ENCODE measurements at regions not wholly inside any gene's neighbourhood (a gene's known extent, or its start where the extent isn't known, plus 50 kb on each side); places are given as distances from the start of the nearest gene placed in this dataset.

DNA sequence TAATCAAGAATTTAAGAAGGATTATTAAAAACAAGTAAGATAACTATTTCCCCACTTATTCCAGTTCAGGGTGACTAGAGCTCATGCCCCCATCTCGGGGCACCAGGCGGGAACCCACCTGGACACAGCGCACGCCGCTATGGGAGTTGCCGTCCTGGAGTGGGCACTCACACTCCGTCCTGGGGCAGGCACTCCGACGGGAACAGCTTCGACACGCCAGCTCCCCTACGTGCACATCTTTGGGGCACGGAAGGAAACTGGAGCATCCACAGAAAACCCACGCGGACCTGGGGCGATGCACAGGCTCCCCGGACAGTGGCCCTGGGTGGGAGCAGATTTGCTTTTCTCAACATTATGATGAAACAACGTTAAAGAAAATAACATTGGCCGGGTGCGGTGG is 52.0 kb upstream of the GATA5 start:
- no peak for DNase-seq (ENCODE audit: low read depth in 2 of 3, low spot score in 2 of 3)

DNA sequence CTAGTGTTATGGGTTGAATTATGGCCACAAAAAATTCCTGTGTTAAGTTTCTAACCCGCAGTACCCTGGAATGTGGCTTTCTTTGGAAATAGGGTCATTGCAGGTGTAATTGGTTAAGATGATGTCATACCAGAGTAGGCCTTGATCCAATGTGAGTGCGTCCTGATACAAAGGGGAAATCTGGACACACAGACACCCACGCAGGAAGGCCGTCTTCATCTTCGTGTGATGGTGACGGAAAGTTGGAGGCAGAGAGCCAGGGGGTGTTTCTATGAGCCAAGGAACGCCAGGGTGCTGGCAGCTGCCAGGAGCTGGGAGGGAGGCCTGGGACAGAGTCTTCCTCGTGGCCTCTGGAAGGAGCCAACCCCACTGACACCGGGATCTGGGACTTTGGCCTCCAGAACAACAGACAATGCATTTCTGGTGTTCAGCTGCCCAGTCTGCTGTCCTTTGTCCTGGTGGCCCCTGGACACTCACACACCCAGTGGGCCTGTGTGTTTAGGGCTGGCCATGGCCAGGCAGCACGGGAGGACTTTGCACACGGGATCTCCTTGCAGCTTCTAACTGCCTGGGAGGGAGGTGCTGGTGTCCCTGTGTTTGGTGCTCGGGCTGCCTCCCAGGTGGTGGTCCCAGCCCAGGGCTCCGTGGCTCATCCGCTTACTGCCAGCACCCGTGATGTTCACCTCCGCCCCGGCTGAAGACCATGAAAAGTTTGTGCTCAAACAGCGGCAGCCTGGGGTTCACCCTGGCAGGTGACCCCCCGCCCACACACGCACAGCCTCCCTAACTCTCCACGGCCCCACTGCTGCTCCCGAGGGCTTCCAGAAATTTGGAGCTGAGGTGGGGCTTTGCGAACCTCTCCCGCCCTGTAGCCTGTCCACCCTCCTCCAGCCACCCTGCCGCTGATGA is 53.4 kb upstream of the GATA5 start:
- DNase-seq (ENCODE audit: low read depth in 2 of 3, low spot score in 2 of 3), result no peak

DNA sequence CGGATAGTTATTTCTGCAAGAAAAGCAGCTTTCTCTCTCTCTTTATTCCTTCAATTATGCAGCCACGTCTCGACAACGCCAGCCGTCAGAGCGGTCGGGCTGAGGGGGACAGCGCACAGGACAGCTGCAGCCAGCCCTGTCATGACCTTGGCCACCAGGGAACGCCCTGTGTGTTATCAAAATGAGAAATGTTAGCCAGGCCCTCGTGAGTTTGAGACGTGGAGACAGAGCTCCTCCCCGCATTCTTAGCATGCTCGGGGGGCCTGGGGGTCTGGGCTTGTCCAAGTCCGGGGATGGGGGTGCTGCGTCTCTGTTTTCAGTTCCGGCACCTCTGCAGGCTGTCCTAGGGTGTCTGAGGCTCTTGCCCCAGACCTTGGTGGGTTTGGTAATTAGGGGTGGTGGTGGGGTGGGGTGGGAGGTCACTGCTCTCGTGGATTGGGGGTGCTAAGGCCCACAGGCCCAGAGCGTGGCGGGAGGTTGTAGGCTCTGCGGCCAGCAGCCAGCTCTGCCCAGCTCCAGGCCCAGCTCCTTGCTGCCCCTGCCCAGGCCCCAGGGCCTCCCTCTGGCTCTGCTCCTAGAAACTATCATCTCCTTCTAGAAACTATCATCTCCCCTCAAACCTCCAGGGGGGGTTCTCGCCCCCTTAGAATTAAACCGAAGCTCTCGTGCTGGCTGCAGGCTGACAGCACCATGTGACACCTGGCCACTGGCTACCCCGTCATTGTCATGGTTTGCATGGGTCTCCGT is 54.3 kb upstream of the GATA5 start:
- no peak for DNase-seq (ENCODE audit: low read depth in 2 of 3, low spot score in 2 of 3)

DNA sequence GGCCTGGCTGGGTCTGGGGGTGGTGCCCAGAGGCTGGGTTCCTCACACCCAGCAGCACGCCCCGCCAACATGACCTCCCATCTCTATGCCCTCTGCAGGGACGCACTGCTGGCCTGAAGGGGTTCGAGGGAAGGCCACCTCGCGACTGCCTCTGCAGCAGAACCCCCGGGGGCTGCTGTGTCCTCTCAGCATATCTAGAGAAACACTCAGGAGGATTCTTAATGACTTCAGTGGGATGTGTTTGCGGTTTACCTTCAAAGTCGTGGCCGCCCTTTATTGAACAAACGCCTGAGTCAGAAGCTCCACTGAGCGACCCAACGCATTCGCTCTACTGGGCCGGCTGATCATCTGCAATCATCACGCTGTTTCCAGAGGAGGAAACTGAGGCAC is 54.8 kb upstream of the GATA5 start:
- no peak for DNase-seq (ENCODE audit: low read depth in 2 of 3, low spot score in 2 of 3)

DNA sequence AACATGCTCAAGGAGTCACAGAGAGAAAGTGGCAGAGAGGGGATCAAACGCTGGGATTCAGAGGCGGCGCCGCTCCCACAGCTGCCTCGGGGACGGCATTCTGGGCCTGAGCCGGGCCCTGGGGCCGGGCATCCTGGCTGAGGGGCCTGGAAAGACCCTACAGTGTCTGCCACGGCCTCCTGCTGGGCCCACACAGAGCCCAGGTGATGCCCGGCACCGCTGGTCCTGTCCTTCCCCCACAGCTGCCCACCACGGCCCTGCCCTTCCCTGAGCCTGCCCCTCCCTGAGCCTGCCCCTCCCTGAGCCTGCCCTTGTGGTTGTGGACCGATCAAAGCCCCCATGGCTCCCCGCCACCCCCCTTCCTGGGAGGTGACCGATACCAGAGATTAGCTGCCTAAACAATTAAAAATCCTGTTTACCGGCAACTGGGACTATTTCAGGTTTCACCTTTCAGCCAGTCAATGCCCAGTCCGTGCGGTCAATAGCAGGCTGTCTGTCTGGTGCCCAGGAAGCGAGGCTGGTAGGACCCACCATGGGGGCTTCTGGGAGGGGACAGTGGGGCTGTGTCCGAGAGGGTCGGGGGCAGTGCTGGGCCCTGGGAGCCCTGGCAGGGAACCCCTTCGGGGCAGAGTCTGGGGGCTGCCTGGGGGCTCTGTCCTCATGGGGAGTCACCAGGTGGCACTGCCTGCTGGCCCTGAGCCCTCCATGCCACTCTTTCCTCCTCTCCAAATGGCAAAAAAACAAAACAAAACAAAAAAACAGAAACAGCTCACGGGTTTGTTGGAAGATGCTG is 55.4 kb upstream of the GATA5 start:
- DNase-seq (ENCODE audit: low read depth in 2 of 3, low spot score in 2 of 3), result no peak

DNA sequence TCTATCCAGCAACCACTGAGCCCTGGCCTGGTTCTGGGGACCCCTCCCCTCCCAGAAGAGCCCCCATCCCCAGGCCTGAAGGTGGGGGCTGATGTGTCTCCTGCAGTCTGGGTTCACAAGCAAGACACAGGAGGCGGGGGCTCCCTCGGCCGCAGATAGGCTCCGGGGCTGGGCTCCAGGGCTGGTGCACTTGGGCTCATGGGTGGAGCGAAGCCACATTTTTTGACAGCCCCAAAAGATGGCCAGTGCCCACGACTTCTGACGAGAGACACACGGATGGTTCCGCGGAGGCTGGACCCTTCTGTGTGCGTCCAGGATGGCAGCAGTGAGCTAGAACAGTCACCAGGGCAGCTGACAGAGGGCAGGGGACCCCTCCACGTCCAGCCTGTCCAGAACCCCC is 57.1 kb upstream of the GATA5 start:
- DNase-seq (ENCODE audit: low read depth in 2 of 3, low spot score in 2 of 3), result no peak

DNA sequence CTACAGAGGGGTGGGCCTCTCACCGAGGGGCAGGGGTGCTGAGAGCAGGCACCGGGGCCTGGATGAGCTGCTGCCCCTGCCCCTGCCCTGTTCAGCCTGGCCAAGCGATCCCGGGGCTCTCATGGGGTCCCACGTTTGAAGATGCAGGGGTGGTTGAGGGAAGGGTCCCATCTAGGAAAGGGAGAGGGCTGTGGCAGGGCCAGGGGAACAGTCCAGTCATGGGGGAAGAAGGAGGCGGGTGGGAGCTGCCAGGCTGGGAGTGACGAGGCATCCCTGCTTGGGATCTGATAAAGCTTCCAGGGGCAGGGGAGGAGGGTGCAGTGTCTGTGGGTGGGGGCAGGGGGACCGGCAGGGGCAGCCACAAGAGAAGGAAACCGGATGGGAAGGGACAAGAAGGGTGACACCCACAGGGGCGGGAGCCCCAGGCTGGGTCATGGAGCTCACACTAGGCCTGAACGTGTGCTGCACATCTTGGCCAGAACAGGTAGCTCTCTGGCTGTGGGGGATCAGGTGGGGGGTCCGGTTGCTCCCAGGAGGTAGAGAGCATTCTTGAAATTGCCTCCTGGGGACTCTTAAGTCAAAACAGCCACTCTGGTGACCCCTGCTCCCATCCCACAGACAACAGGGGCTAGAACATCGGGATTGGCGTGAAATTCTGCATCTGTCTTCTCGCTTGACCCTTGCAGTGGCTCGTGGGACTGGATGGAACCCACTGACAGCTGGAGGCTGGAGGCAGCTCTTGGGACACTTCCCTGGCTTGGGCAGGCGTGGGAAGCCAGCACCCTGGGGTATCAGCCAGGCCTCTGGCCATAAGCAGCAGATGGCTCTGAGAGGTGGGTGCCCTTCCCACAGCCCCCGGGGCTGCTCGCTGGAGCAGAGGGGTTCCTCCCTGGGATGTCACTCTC is 58.0 kb upstream of the GATA5 start:
- peak in 1 of 3 donors; percentile 16 for DNase-seq (ENCODE audit: low read depth in 2 of 3, low spot score in 2 of 3)

DNA sequence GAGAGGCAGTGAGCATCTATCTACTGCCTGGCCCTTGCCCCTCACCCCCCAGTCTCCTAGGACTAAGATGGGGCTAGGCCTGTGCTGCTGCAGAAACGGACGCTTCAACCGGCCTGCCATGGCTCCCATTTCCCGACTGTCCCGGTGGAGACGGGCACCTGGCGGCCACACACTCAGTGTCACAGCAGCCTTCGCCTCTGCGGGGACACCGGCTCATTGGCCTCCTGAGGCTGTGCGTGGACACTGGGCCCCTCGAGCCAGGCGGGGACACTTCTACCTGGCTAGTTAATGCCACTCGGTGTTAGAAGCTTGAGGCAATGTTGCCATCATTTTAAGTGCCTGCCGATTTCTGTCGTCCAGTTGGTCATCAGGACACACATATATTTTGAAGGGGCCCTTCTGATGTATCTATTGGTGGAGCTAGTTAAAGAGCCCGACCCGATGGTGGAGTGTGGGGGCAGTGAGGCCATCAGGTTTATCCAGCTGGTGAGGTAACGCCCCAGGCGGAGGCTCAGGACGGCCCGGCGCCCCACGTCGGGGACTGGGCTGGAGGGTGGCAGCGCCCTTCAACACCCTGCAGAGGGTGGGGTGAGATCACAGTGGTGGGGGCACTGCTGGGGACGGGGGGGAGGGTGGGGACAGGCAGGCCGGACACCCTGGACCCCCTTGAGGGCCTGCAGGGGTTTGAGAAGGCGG is 58.9 kb upstream of the GATA5 start:
- no peak for DNase-seq (ENCODE audit: low read depth in 2 of 3, low spot score in 2 of 3)

DNA sequence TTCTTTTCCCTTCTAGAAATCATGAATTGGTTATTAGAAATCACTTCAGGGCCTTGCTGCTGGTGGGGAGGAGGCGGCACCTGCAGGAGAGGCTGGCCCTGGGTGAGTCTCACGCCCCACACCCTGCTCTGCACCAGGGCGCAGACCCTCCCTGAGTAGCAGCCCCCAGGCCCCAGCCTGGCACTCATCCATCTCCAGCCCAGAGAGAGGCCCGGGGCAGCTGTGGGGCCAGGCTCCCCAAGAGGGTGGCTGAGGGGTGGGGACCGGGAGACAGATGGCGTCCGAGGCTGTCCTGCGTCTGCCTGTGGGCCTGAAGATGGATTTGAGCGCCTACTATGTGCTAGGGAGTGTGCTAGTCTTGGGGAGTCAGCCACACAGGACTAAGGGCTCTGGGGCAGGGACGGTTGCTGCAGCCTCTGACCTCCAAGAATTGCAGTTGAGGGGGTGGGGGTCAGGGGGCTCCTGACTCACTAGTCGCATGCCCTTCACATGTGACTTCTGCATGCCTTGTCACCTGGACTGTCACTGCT is 59.6 kb upstream of the GATA5 start:
- no peak for DNase-seq (ENCODE audit: low read depth in 2 of 3, low spot score in 2 of 3)

DNA sequence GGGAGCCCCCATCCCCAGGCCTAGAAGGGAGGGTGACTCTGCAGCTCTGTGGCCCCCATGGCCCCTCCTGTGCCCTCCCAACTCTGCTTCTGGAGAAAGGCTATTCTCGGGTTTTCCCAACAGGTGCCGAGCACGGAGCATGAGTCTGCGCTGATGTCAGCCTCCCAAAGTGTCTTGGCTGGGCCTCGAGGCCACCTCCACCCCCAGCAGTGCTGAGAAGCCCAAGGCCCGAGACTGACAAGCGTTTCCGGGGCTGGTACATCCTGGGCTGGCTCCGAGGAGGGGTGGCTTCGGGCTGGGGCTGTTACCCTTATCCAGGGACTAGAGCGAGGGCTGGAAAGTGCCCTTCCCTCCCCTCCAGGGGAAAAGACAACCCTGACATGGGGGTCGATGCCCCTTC is 60.2 kb upstream of the GATA5 start:
- DNase-seq (ENCODE audit: low read depth in 2 of 3, low spot score in 2 of 3), result no peak

DNA sequence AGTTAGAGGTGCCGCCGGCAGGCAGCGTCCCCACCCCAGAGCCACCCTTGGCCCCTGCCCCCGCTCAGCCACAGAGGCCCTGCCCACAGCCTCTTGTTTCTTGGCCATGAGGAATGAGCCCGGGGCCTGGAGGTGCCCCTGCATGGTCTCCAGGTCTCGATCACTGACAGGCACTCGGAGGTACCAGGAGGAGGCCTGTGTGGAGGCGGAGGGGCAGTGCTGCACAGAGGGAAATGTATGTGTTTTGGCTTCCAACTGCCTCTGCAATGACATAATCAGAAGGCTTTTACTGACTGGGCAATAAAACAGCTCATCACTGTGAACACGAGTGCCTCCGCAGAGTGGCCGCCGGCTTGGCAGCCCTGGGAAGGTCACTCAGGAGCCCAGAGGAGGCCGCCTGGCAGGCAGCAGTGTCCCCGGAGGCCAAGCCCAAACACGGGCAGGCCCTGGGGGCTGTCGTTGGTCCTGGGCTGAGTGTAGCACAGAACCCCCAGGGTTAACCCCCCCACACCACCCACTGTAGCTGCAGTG is 61.1 kb upstream of the GATA5 start:
- no peak for DNase-seq (ENCODE audit: low read depth in 2 of 3, low spot score in 2 of 3)

DNA sequence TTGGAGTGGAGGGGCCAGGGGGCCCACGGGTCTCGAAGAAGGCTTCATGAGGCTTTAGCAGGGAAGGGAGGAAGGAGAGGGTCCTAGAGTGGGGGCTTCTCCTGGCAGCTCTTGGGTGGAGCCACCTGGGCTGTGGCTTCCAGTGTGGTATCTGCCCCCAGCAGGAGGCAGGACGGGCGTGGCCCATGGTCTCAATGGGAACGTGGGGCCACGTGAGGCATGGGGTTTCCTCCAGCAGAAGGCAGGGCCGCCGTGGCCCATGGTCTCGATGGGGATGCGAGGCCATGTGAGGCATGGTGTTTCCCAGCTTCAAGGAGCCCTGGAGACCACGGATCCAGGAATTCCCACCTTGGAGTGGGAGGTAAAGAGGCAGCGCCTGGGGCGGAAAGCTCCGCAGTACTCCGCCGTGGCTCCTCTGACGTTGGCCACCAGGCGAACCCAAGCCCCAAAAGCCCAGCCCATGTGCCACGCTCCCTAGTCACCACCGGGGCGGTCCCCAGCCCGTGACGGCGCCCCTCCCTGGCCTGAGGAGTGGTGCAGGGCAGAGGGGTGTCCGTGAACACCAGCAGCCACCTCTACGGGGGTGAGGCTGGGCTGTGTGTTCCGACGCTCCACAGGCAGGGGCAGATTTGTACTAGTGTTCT is 62.0 kb upstream of the GATA5 start:
- no peak for DNase-seq (ENCODE audit: low read depth in 2 of 3, low spot score in 2 of 3)

DNA sequence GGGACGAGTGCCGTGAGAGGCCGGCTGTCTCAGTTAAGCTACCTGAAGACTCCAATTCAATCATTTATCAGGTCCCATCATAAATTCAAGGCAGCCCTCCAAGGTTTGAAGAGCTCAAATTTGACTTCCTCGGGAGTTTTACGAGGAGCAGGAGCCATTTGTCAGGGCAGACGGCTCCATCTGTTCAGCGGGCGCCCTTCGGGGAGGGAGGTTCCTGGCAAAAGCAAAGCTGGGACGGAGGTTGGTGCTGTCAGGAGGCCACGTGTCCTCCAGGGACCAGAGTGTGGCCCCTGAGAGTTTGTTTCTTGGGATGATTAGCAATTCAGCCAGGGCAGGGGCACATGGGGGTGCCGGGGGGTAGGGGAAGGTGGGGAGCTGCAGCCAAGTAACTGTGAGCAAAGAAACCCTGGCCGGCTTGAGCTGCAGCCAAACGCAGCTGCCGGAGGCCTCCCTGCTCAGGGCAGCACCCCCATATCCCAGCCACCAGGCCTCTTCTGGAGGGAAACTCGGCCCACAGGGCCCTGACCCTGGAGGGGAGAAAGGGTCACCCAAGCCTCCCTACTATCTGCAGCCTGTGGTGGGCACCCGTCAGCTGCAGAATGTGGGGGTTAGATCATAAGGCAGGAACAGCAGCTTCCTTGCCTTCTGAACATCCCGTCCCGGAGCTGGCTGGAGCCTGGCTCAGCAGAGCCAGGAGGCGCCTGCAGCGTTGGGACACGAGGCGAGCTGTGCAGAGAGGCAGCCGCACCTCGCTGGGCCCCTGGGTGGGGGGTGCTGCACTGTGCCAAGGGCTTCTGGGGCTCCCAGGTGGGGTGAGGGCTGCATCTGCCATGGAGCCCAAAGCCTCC is 63.6 kb upstream of the GATA5 start:
- no peak for DNase-seq (ENCODE audit: low read depth in 2 of 3, low spot score in 2 of 3)

DNA sequence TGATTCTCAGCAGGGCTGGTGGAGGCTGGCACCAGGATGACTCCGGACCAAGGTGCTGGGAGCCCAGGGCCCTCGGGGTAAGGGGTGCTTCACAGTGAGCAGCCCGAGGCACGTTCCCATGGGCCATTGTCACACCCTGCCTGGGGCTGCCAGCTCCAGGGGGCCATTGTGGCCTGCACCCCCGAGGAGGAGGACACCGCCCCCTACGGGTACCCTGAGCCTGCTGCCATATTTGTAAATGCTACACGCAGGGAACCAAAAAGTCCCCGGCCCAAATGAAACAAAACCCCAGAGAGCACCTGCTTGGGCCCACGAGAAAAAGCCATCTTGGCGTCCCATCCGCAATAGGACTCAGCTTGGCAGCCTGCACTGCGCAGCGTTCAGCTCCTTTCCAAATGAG is 64.7 kb upstream of the GATA5 start:
- no peak for DNase-seq (ENCODE audit: low read depth in 2 of 3, low spot score in 2 of 3)

DNA sequence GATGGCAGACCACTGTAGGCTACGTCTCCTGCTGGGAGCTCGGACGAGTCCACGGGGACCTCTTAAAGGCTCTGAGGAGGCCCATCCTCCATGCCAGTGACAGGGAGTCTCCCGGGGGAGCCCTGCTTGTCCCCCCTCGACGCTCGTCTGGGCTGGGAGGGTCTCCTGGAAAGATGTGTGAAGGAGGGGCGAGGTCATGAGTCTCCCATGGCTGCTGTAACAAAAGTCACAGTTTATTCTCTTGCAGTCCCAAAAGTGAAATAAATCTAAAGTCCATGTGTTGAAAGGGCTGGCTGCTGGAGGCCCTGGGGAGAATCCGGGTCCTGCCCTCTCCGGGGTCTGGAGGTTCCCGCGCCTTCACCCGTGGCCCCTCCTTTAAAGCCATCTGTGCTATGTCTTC is 67.1 kb upstream of the GATA5 start:
- DNase-seq (ENCODE audit: low read depth in 2 of 3, low spot score in 2 of 3), result no peak

DNA sequence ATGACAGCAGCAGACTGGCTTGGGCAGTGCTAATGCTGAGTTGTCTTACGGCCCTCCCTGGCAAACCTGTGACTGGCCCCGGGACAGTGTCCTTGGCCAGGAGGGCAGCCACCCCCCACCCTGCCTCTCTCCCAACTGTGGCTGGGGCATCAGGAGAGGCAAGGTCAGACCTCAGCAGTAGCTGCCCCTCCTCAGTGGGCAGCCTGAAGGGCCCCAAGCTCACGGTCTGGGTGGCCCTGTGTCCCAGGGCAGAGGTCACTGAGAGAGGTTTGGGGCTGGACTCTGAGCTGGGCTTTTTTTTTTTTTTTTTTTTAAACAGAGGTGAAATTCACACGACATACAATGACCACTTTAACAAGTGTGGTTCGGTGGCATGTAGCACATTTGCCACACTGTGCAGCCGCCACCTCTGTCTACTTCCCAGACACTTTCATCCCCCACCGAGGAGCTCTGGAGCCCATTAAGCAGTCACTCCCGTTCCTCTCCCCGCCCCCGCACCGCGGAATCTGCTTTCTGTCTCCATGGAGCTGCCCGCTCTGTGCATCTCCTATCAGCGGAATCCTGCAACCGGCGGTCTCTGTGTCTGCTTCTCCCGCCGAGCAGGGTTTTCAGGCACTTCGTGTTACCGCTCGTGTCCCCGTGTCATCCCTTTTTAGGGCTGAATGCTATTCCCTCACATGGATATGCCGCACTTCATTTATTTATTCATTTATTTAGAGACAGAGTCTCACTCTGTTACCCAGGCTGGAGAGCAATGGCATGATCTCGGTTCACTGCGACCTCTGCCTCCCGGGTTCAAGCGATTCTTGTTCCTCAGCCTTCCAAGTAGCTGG is 67.9 kb upstream of the GATA5 start:
- no peak for DNase-seq (ENCODE audit: low read depth in 2 of 3, low spot score in 2 of 3)

DNA sequence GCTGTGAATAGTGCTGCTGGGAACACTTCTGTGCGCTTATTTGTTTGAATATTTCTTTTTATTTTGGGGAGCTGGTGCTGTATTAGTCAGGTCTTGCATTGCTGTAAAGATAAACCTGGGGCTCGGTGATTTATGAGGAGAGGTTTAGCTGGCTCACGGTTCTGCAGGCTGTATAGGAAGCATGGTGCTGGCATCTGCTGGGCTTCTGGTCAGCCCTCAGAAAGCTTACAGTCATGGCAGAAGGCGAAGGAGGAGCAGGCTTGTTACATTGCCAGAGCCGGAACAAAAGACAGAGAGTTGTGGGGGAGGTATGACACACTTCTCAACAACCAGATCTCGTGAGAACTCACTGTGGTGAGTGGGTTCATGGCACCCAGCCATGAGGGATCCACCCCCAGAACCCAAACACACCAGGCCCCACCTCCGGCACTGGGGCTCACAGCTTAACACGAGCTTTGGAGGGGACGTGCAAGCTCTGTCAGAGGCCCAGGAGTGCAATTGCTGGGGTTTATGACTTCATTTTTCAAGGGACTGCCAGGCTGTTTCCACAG is 68.8 kb upstream of the GATA5 start:
- DNase-seq (ENCODE audit: low read depth in 2 of 3, low spot score in 2 of 3), result no peak
